K562 (cell line): ENCODE measurements at regions not wholly inside any gene's neighbourhood (a gene's known extent, or its start where the extent isn't known, plus 50 kb on each side); places are given as distances from the start of the nearest gene placed in this dataset.

Experiments
- EGR1 ChIP-seq: fragments of 450-650 bp; conservative IDR thresholded peaks from 2 replicates; pipeline ENCODE4 v1.6.1; 2017; ENCODE audit warnings: mild to moderate bottlenecking
- ETV5 ChIP-seq: sonication (generic); formaldehyde crosslinking; IDR thresholded peaks from 2 replicates; pipeline ENCODE4 v1.4.0; 2020; ENCODE audit warnings: low read depth, mild to moderate bottlenecking, missing genetic modification reagents
- HDAC8 ChIP-seq: fragments of 450-650 bp; IDR thresholded peaks from 2 replicates; pipeline ENCODE4 v1.6.1; 2016; ENCODE audit warnings: mild to moderate bottlenecking, missing genetic modification characterization, moderate library complexity, missing compliant biosample characterization
- KLF1 ChIP-seq: fragments of 450-650 bp; IDR thresholded peaks from 2 replicates; pipeline ENCODE4 v1.6.1; 2016; ENCODE audit warnings: missing genetic modification characterization, missing compliant biosample characterization
- MAFK ChIP-seq: IDR thresholded peaks from 2 replicates; pipeline ENCODE4 v1.6.1; 2011; ENCODE audit warnings: low read length, improper control_type of control experiment
- POLR2A ChIP-seq: fragments of 450-650 bp; conservative IDR thresholded peaks from 2 replicates; pipeline ENCODE4 v1.6.1; 2016
- RAD21 ChIP-seq, 2 experiments: fragments of 250-450 bp in 1 of 2; fragments of 450-650 bp in 1 of 2; sonication (Bioruptor Pico) in 1 of 2; formaldehyde crosslinking in 1 of 2; IDR thresholded peaks in 1 of 2; conservative IDR thresholded peaks in 1 of 2; 2 replicates each; pipeline versions ENCODE4 v1.4.0 to v1.8.0; 2020 to 2022; ENCODE audit warnings: mild to moderate bottlenecking in 2 of 2, moderate library complexity in 1 of 2
- ZNF445 ChIP-seq: fragments of 250-450 bp; sonication (Bioruptor Pico); IDR thresholded peaks from 2 replicates; pipeline ENCODE4 v1.4.0; 2020; ENCODE audit warnings: low read depth, mild to moderate bottlenecking, moderate library complexity
- ZZZ3 ChIP-seq: fragments of 450-650 bp; IDR thresholded peaks from 2 replicates; pipeline ENCODE4 v1.6.1; 2016; ENCODE audit warnings: antibody characterized with exemption, mild to moderate bottlenecking, moderate library complexity

- no peak for TF ChIP-seq MAFK
- TF ChIP-seq ETV5 (CRISPR knock-in tag), result no peak
- TF ChIP-seq RAD21 (CRISPR knock-in tag; conservative IDR thresholded peaks at IDR 0.05 in 1 of 2, IDR thresholded peaks at IDR 0.05 in 1 of 2), result no peak
- no peak for TF ChIP-seq ZNF445 (CRISPR knock-in tag)
- no peak for TF ChIP-seq KLF1 (tag)
- no peak for TF ChIP-seq HDAC8
- no peak for TF ChIP-seq EGR1
- TF ChIP-seq ZZZ3, result no peak
- no peak for TF ChIP-seq POLR2A
Measured at GRCh38 chr5:137566780-137567179, 67.7 kb upstream of the SPOCK1 start.
